WTC11 (cell line): ENCODE measurements at regions not wholly inside any gene's neighbourhood (a gene's known extent, or its start where the extent isn't known, plus 50 kb on each side); places are given as distances from the start of the nearest gene placed in this dataset.
"Not testable (repeated sequence)": the region's sequence is repeated elsewhere in the genome, so short reads cannot be mapped to it uniquely, and the experiment has no call there.

Experiments
- ATAC-seq: fragments of 200-7000 bp; cut with Tn5 transposase; 2 replicates; pipeline ENCODE4 v1.10.0; 2021; ENCODE audit warnings: mild to moderate bottlenecking, moderate library complexity
- CTCF ChIA-PET: fragments of 300-600 bp; sonication (Branson Sonifier 250); formaldehyde crosslinking; loops from one replicate; lab custom pipeline; 2021; ENCODE audit warnings: antibody characterized with exemption; lab: Charles Lee
- POLR2A ChIA-PET: fragments of 350-600 bp; sonication (Branson Sonifier 250); formaldehyde crosslinking; loops from one replicate; lab custom pipeline; 2021; ENCODE audit warnings: antibody characterized with exemption; lab: Charles Lee
- DNase-seq: peaks from one replicate; pipeline ENCODE4 v3.0.0; 2021; ENCODE audit warnings: low spot score
- H3K27ac Mint-ChIP-seq: 2 replicates; pipeline ENCODE4 v1.8.0; 2021; ENCODE audit warnings: mixed read lengths
- H3K27me3 Mint-ChIP-seq: 2 replicates; pipeline ENCODE4 v1.8.0; 2021; ENCODE audit warnings: low read depth, mild to moderate bottlenecking, moderate library complexity, mixed read lengths
- H3K36me3 Mint-ChIP-seq: 2 replicates; pipeline ENCODE4 v1.8.0; 2021; ENCODE audit warnings: mixed read lengths
- H3K4me1 Mint-ChIP-seq: 2 replicates; pipeline ENCODE4 v1.8.0; 2022; ENCODE audit warnings: mixed read lengths
- H3K4me3 Mint-ChIP-seq: 2 replicates; pipeline ENCODE4 v1.8.0; 2021; ENCODE audit warnings: mild to moderate bottlenecking, moderate library complexity, mixed read lengths
- H3K9me3 Mint-ChIP-seq: 2 replicates; pipeline ENCODE4 v1.8.0; 2021; ENCODE audit warnings: mixed read lengths
- CREB1 ChIP-seq: sonication (generic); formaldehyde crosslinking; IDR thresholded peaks from 2 replicates; pipeline ENCODE4 v1.8.0; 2023; ENCODE audit warnings: mild to moderate bottlenecking, missing genetic modification reagents
- E2F5 ChIP-seq: sonication (generic); formaldehyde crosslinking; IDR thresholded peaks from 2 replicates; pipeline ENCODE4 v1.8.1; 2022; ENCODE audit warnings: mild to moderate bottlenecking, moderate library complexity, missing genetic modification reagents
- EMX1 ChIP-seq: fragments of 250-450 bp; sonication (Bioruptor Pico); IDR thresholded peaks from 2 replicates; pipeline ENCODE4 v1.8.0; 2021; ENCODE audit warnings: mild to moderate bottlenecking
- FOXP1 ChIP-seq: sonication (generic); formaldehyde crosslinking; IDR thresholded peaks from 2 replicates; pipeline ENCODE4 v1.8.0; 2022; ENCODE audit warnings: missing genetic modification reagents, mild to moderate bottlenecking, moderate library complexity, borderline replicate concordance
- IRF2 ChIP-seq: sonication (generic); formaldehyde crosslinking; IDR thresholded peaks from 2 replicates; pipeline ENCODE4 v1.8.0; 2022; ENCODE audit warnings: low read depth, missing genetic modification reagents, borderline replicate concordance
- JAZF1 ChIP-seq: fragments of 250-450 bp; sonication (Bioruptor Pico); IDR thresholded peaks from 2 replicates; pipeline ENCODE4 v1.9.0; 2021; ENCODE audit warnings: moderate library complexity, mild to moderate bottlenecking, inconsistent platforms
- MAX ChIP-seq: sonication (generic); formaldehyde crosslinking; IDR thresholded peaks from 2 replicates; pipeline ENCODE4 v1.8.0; 2022; ENCODE audit warnings: mild to moderate bottlenecking, missing genetic modification reagents
- MLX ChIP-seq: sonication (generic); formaldehyde crosslinking; IDR thresholded peaks from 2 replicates; pipeline ENCODE4 v1.8.1; 2023; ENCODE audit warnings: mild to moderate bottlenecking, missing genetic modification reagents, moderate library complexity
- NFE2L1 ChIP-seq: sonication (generic); formaldehyde crosslinking; IDR thresholded peaks from 2 replicates; pipeline ENCODE4 v1.8.1; 2023; ENCODE audit warnings: missing genetic modification reagents
- NR1H2 ChIP-seq: sonication (generic); formaldehyde crosslinking; IDR thresholded peaks from 2 replicates; pipeline ENCODE4 v1.9.0; 2021; ENCODE audit warnings: mild to moderate bottlenecking, moderate library complexity, missing genetic modification reagents
- NR2C2 ChIP-seq: sonication (generic); formaldehyde crosslinking; IDR thresholded peaks from 2 replicates; pipeline ENCODE4 v1.8.0; 2022; ENCODE audit warnings: mild to moderate bottlenecking, missing genetic modification reagents
- SMAD3 ChIP-seq: sonication (generic); formaldehyde crosslinking; IDR thresholded peaks from 2 replicates; pipeline ENCODE4 v1.8.0; 2022; ENCODE audit warnings: missing genetic modification reagents, mild to moderate bottlenecking, borderline replicate concordance
- SOX15 ChIP-seq: fragments of 250-450 bp; sonication (Bioruptor Pico); IDR thresholded peaks from 2 replicates; pipeline ENCODE4 v1.9.0; 2021; ENCODE audit warnings: mild to moderate bottlenecking
- SP1 ChIP-seq: sonication (generic); formaldehyde crosslinking; conservative IDR thresholded peaks from 2 replicates; pipeline ENCODE4 v1.8.1; 2022; ENCODE audit warnings: missing genetic modification reagents
- TEAD1 ChIP-seq: sonication (generic); formaldehyde crosslinking; IDR thresholded peaks from 2 replicates; pipeline ENCODE4 v1.8.0; 2022; ENCODE audit warnings: mild to moderate bottlenecking, missing genetic modification reagents
- TF ChIP-seq, protein P1 (sequence below): fragments of 250-450 bp; sonication (Bioruptor Pico); IDR thresholded peaks from 2 replicates; pipeline ENCODE4 v1.9.0; 2021; ENCODE audit warnings: mild to moderate bottlenecking
- TF ChIP-seq, protein P2 (sequence below): sonication (generic); formaldehyde crosslinking; IDR thresholded peaks from 2 replicates; pipeline ENCODE4 v1.8.1; 2022; ENCODE audit warnings: mild to moderate bottlenecking, missing genetic modification reagents, moderate library complexity, borderline replicate concordance
- TF ChIP-seq, protein P3 (sequence below): sonication (generic); formaldehyde crosslinking; IDR thresholded peaks from 2 replicates; pipeline ENCODE4 v1.8.1; 2023; ENCODE audit warnings: mild to moderate bottlenecking, missing genetic modification reagents, moderate library complexity
- TF ChIP-seq, protein P4 (sequence below): sonication (generic); formaldehyde crosslinking; IDR thresholded peaks from 2 replicates; pipeline ENCODE4 v1.8.1; 2023; ENCODE audit warnings: mild to moderate bottlenecking, moderate library complexity, missing genetic modification reagents
- TF ChIP-seq, protein P5 (sequence below): sonication (generic); formaldehyde crosslinking; IDR thresholded peaks from 2 replicates; pipeline ENCODE4 v1.8.1; 2022; ENCODE audit warnings: low read depth, mild to moderate bottlenecking, moderate library complexity, missing genetic modification reagents, borderline replicate concordance

DNA sequence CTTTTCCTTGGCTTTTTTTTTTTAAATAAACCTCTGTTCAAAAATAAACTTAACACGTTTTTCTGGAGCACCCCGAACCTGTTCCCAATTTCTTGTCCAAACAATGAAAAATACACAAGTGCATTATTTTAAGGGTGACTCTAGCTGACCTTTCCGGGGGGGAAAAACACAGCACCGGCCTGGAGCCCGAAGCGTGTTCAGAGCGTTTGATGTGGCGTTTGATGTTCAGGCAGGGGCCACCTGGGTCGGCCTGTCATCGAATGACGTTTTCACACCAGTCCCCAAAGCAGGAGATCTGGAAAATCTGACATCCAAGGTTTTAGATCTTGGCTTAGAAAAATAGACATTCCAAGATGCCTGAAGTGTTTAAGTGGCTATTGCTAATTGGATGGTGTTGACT, 282.1 kb downstream of the SHOX start:
- 0 out of 2 replicates have a peak, but pooled peaks cover 5% of the 10 kb centered on the region for H3K9me3 Mint-ChIP-seq
- POLR2A ChIA-PET = no interaction called here
- H3K27me3 Mint-ChIP-seq = no peaks in the 10 kb centered on the region
- no peak for TF ChIP-seq E2F5 (CRISPR knock-in tag)
- TF ChIP-seq, protein P1, sequence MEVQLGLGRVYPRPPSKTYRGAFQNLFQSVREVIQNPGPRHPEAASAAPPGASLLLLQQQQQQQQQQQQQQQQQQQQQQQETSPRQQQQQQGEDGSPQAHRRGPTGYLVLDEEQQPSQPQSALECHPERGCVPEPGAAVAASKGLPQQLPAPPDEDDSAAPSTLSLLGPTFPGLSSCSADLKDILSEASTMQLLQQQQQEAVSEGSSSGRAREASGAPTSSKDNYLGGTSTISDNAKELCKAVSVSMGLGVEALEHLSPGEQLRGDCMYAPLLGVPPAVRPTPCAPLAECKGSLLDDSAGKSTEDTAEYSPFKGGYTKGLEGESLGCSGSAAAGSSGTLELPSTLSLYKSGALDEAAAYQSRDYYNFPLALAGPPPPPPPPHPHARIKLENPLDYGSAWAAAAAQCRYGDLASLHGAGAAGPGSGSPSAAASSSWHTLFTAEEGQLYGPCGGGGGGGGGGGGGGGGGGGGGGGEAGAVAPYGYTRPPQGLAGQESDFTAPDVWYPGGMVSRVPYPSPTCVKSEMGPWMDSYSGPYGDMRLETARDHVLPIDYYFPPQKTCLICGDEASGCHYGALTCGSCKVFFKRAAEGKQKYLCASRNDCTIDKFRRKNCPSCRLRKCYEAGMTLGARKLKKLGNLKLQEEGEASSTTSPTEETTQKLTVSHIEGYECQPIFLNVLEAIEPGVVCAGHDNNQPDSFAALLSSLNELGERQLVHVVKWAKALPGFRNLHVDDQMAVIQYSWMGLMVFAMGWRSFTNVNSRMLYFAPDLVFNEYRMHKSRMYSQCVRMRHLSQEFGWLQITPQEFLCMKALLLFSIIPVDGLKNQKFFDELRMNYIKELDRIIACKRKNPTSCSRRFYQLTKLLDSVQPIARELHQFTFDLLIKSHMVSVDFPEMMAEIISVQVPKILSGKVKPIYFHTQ = no peak
- TF ChIP-seq, protein P2, sequence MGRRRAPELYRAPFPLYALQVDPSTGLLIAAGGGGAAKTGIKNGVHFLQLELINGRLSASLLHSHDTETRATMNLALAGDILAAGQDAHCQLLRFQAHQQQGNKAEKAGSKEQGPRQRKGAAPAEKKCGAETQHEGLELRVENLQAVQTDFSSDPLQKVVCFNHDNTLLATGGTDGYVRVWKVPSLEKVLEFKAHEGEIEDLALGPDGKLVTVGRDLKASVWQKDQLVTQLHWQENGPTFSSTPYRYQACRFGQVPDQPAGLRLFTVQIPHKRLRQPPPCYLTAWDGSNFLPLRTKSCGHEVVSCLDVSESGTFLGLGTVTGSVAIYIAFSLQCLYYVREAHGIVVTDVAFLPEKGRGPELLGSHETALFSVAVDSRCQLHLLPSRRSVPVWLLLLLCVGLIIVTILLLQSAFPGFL (CRISPR knock-in tag) = no peak
- TF ChIP-seq, protein P3, sequence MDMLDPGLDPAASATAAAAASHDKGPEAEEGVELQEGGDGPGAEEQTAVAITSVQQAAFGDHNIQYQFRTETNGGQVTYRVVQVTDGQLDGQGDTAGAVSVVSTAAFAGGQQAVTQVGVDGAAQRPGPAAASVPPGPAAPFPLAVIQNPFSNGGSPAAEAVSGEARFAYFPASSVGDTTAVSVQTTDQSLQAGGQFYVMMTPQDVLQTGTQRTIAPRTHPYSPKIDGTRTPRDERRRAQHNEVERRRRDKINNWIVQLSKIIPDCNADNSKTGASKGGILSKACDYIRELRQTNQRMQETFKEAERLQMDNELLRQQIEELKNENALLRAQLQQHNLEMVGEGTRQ (CRISPR knock-in tag) = no peak
- no peak for TF ChIP-seq MLX (CRISPR knock-in tag)
- no peak for TF ChIP-seq SP1 (CRISPR knock-in tag)
- no peak for TF ChIP-seq JAZF1 (CRISPR knock-in tag)
- TF ChIP-seq SMAD3 (CRISPR knock-in tag) = no peak
- TF ChIP-seq MAX = no peak
- no peak for TF ChIP-seq SOX15 (CRISPR knock-in tag)
- TF ChIP-seq NR2C2 (CRISPR knock-in tag) = no peak
- TF ChIP-seq CREB1 (CRISPR knock-in tag) = no peak
- TF ChIP-seq, all 79 proteins: peak for 0
- DNase-seq (no peak), ATAC-seq (no peak)
- Mint-ChIP-seq H3K4me1 (no peaks in the 10 kb centered on the region), H3K4me3 (no peak overlapping the region), H3K27ac (no peak overlapping the region), H3K36me3 (no peaks in the 10 kb centered on the region)
- CTCF ChIA-PET = no interaction called here

DNA sequence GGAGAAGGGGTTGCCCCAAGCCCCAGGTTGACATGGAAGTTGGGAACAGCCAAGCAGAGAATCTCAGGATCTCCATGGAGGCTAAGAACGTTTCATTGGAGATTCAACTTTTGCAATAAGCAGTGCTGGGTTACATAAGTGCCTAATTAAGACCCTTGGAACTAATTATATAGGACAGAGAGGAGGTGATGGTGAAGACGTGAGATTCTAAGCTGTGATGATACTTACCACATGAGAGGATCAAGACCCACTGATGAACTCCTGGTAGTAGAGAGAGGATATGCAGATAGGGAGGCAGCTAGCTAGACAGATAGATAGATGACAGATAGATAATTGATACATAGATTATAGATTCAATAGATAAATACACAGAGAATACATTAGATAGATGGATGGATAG, 278.5 kb downstream of the SHOX start:
- POLR2A ChIA-PET, ATAC-seq, H3K9me3 Mint-ChIP-seq, H3K36me3 Mint-ChIP-seq, CTCF ChIA-PET, H3K4me3 Mint-ChIP-seq, DNase-seq, H3K27ac Mint-ChIP-seq, H3K27me3 Mint-ChIP-seq, H3K4me1 Mint-ChIP-seq: not testable (repeated sequence)

- ATAC-seq (no peak), DNase-seq (no peak)
- H3K27ac Mint-ChIP-seq = 0 out of 2 replicates have a peak overlapping the region, but pooled peaks have one; percentile 60
- no peak overlapping the region for H3K4me3 Mint-ChIP-seq
- no peaks in the 10 kb centered on the region for H3K4me1 Mint-ChIP-seq
- no peaks in the 10 kb centered on the region for H3K36me3 Mint-ChIP-seq
- ChIA-PET CTCF (no interaction called here), POLR2A (no interaction called here)
- peaks cover 18% of the 10 kb centered on the region for H3K9me3 Mint-ChIP-seq
- no peaks in the 10 kb centered on the region; the same call in 1 of the 2 replicates for H3K27me3 Mint-ChIP-seq
- TF ChIP-seq NFE2L1 (no peak), IRF2 (CRISPR knock-in tag) (no peak), FOXP1 (CRISPR knock-in tag) (no peak), SMAD3 (CRISPR knock-in tag) (no peak), SOX15 (CRISPR knock-in tag) (no peak), NR1H2 (CRISPR knock-in tag) (no peak), TEAD1 (CRISPR knock-in tag) (no peak), EMX1 (no peak)
- TF ChIP-seq, protein P1 = no peak
- TF ChIP-seq, protein P4, sequence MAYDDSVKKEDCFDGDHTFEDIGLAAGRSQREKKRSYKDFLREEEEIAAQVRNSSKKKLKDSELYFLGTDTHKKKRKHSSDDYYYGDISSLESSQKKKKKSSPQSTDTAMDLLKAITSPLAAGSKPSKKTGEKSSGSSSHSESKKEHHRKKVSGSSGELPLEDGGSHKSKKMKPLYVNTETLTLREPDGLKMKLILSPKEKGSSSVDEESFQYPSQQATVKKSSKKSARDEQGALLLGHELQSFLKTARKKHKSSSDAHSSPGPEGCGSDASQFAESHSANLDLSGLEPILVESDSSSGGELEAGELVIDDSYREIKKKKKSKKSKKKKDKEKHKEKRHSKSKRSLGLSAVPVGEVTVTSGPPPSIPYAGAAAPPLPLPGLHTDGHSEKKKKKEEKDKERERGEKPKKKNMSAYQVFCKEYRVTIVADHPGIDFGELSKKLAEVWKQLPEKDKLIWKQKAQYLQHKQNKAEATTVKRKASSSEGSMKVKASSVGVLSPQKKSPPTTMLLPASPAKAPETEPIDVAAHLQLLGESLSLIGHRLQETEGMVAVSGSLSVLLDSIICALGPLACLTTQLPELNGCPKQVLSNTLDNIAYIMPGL (CRISPR knock-in tag) = no peak
- TF ChIP-seq, protein P5, sequence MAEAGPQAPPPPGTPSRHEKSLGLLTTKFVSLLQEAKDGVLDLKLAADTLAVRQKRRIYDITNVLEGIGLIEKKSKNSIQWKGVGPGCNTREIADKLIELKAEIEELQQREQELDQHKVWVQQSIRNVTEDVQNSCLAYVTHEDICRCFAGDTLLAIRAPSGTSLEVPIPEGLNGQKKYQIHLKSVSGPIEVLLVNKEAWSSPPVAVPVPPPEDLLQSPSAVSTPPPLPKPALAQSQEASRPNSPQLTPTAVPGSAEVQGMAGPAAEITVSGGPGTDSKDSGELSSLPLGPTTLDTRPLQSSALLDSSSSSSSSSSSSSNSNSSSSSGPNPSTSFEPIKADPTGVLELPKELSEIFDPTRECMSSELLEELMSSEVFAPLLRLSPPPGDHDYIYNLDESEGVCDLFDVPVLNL = no peak
Observed at GRCh38 chrX:906586-906985, 276.0 kb downstream of the SHOX start.
